HL-60 (cell line): ENCODE measurements at regions not wholly inside any gene's neighbourhood (a gene's known extent, or its start where the extent isn't known, plus 50 kb on each side); places are given as distances from the start of the nearest gene placed in this dataset.
A peak's percentile ranks its signal among the peaks of the same experiment; 100 is the strongest.

ENCODE experiments used
- DNase-seq, 2 experiments: peaks; one replicate each; pipeline ENCODE4 v3.0.0-alpha.2; 2010 to 2020; ENCODE audit warnings: low read depth in 1 of 2, low spot score in 1 of 2
- H3K27ac ChIP-seq: fragments of 250-450 bp; sonication (Bioruptor Pico); replicated peaks from 2 replicates; pipeline ENCODE4 v1.5.1; 2020; ENCODE audit warnings: mild to moderate bottlenecking, moderate library complexity
- H3K27me3 ChIP-seq: fragments of 250-450 bp; sonication (Bioruptor Pico); 2 replicates; pipeline ENCODE4 v1.5.1; 2021; ENCODE audit warnings: mild to moderate bottlenecking, moderate library complexity; ENCODE audit not compliant: insufficient read depth, poor library complexity, severe bottlenecking
- H3K4me3 ChIP-seq: replicated peaks from 2 replicates; pipeline ENCODE4 v1.5.1; 2011; ENCODE audit warnings: mild to moderate bottlenecking, control low read depth, low read length; ENCODE audit not compliant: insufficient read depth
- CTCF ChIP-seq: IDR thresholded peaks from one replicate; pipeline ENCODE4 v1.5.1; 2011; ENCODE audit warnings: low read length, control low read depth, inconsistent platforms; ENCODE audit not compliant: insufficient read depth
- GABPA ChIP-seq: IDR thresholded peaks from 2 replicates; pipeline ENCODE4 v1.6.1; 2012; ENCODE audit warnings: low read depth
- POLR2AphosphoS5 ChIP-seq: IDR thresholded peaks from 2 replicates; pipeline ENCODE4 v1.6.1; 2012; ENCODE audit warnings: low read depth
- SPI1 ChIP-seq: IDR thresholded peaks from 2 replicates; pipeline ENCODE4 v1.6.1; 2012; ENCODE audit warnings: low read depth, mild to moderate bottlenecking, borderline replicate concordance
- TF ChIP-seq, protein P1 (sequence below): IDR thresholded peaks from 2 replicates; pipeline ENCODE4 v1.6.1; 2012; ENCODE audit warnings: low read depth; ENCODE audit not compliant: insufficient replicate concordance

DNA sequence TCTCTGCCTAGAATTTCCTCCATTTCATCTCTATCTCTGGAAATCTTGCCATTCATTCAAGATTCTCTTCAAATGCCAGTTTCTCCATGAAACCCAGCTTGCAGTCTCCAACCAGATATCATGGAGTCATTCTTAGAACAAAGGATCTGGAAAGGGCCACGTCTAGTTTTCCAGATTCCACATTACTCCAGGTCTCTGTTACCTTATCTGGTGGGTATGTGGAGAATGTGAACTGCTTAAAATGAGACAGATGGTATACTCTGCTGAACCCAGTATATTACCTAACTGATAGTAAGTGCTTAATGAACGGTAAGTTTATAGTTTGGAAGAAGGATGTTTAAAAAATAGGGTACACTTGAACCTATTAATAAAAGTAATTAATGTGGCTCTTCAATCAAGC lies 52.3 kb upstream of the ZSWIM6 start:
- TF ChIP-seq SPI1 (no peak), POLR2AphosphoS5 (no peak)
- TF ChIP-seq, protein P1, sequence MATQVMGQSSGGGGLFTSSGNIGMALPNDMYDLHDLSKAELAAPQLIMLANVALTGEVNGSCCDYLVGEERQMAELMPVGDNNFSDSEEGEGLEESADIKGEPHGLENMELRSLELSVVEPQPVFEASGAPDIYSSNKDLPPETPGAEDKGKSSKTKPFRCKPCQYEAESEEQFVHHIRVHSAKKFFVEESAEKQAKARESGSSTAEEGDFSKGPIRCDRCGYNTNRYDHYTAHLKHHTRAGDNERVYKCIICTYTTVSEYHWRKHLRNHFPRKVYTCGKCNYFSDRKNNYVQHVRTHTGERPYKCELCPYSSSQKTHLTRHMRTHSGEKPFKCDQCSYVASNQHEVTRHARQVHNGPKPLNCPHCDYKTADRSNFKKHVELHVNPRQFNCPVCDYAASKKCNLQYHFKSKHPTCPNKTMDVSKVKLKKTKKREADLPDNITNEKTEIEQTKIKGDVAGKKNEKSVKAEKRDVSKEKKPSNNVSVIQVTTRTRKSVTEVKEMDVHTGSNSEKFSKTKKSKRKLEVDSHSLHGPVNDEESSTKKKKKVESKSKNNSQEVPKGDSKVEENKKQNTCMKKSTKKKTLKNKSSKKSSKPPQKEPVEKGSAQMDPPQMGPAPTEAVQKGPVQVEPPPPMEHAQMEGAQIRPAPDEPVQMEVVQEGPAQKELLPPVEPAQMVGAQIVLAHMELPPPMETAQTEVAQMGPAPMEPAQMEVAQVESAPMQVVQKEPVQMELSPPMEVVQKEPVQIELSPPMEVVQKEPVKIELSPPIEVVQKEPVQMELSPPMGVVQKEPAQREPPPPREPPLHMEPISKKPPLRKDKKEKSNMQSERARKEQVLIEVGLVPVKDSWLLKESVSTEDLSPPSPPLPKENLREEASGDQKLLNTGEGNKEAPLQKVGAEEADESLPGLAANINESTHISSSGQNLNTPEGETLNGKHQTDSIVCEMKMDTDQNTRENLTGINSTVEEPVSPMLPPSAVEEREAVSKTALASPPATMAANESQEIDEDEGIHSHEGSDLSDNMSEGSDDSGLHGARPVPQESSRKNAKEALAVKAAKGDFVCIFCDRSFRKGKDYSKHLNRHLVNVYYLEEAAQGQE, result no peak
- no peak for DNase-seq

DNA sequence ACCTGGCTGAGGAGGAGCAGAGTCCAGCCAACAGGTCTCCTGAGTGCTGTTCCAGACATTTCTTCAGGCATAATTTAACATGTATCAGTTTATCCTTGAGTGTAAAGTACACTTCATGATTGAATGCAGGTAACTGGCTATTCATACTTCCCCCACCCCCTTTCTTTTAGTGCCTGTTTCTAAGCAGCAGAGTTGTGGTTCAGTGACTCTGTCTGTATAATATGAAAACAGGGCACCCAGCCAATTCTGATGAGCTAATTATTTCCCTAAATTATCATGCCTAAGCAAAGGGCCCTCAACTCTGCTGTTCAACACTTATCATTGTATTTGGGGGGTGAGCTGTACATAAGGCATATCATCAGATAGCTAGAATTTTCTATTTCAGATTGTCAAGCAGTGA lies 51.9 kb upstream of the ZSWIM6 start:
- no peak for TF ChIP-seq POLR2AphosphoS5
- no peak for TF ChIP-seq CTCF
- no peak for TF ChIP-seq SPI1
- TF ChIP-seq, protein P1, result no peak
- no peak for TF ChIP-seq GABPA
- peak in 1 of 2 experiments; percentile 10 for DNase-seq

More for the DNA sequence above, 52.3 kb upstream of the ZSWIM6 start:
- Histone ChIP-seq H3K27ac (no peak overlapping the region), H3K27me3 (no peaks in the 10 kb centered on the region), H3K4me3 (no peak overlapping the region)

GRCh38 chr5:61280761-61281427 lies 51.2 kb upstream of the ZSWIM6 start:
- TF ChIP-seq CTCF, result no peak
- no peak for TF ChIP-seq SPI1
- TF ChIP-seq GABPA, result no peak
- TF ChIP-seq, protein P1, result no peak
- TF ChIP-seq POLR2AphosphoS5, result no peak
- H3K27me3 ChIP-seq, result no peaks in the 10 kb centered on the region
- DNase-seq, result no peak
- no peak overlapping the region for H3K27ac ChIP-seq
- H3K4me3 ChIP-seq, result no peak overlapping the region

More for the DNA sequence above, 51.9 kb upstream of the ZSWIM6 start:
- Histone ChIP-seq H3K27ac (no peak overlapping the region), H3K27me3 (no peaks in the 10 kb centered on the region), H3K4me3 (no peak overlapping the region)
